Anterior cingulate cortex (tissue), 58 donors: ENCODE measurements at regions not wholly inside any gene's neighbourhood (a gene's known extent, or its start where the extent isn't known, plus 50 kb on each side); places are given as distances from the start of the nearest gene placed in this dataset.
A peak's percentile ranks its signal among the peaks of the same experiment; 100 is the strongest.

Experiments used
- DNase-seq, 58 donors: peaks; one replicate each; lab custom pipeline; 2025; lab: John Stamatoyannopoulos, UW

- DNase-seq = no peak
Measured at GRCh38 chr4:71151054-71151453, 157.6 kb downstream of the DCK start.

GRCh38 chr4:71156616-71157015 lies 163.2 kb downstream of the DCK start:
- no peak for DNase-seq

GRCh38 chr4:71162386-71162785 lies 168.9 kb downstream of the DCK start:
- no peak for DNase-seq

- DNase-seq = no peak
Measured at GRCh38 chr4:71163317-71163716, 169.9 kb downstream of the DCK start.

- DNase-seq = no peak
Measured at GRCh38 chr4:71167083-71167482, 171.7 kb upstream of the SLC4A4 start.

- no peak for DNase-seq
Measured at GRCh38 chr4:71171592-71171991, 167.2 kb upstream of the SLC4A4 start.

- no peak for DNase-seq
Measured at GRCh38 chr4:71181332-71181731, 157.5 kb upstream of the SLC4A4 start.

GRCh38 chr4:71184195-71184781 lies 154.5 kb upstream of the SLC4A4 start:
- DNase-seq = peak in 18 of 58 donors; percentile 1 to 64 (median 14)

GRCh38 chr4:71185037-71185436 lies 153.8 kb upstream of the SLC4A4 start:
- DNase-seq = no peak

GRCh38 chr4:71186257-71186565 lies 152.6 kb upstream of the SLC4A4 start:
- DNase-seq = peak in 4 of 58 donors; percentile 44 to 78 (median 69)

- peak in 49 of 58 donors; percentile 5 to 78 (median 40) for DNase-seq
Measured at GRCh38 chr4:71186566-71187403, 152.0 kb upstream of the SLC4A4 start.

GRCh38 chr4:71187404-71188155 lies 151.2 kb upstream of the SLC4A4 start:
- DNase-seq = peak in 34 of 58 donors; percentile 2 to 56 (median 20)

GRCh38 chr4:71188156-71188640 lies 150.6 kb upstream of the SLC4A4 start:
- peak in 5 of 58 donors; percentile 6 to 29 (median 17) for DNase-seq

- DNase-seq = no peak
Measured at GRCh38 chr4:71188951-71189350, 149.9 kb upstream of the SLC4A4 start.

- DNase-seq = peak in 2 of 58 donors; percentile 0 to 12
Measured at GRCh38 chr4:71189471-71189870, 149.3 kb upstream of the SLC4A4 start.

- no peak for DNase-seq
Measured at GRCh38 chr4:71194454-71194853, 144.4 kb upstream of the SLC4A4 start.

GRCh38 chr4:71195924-71196323 lies 142.9 kb upstream of the SLC4A4 start:
- DNase-seq = no peak

- no peak for DNase-seq
Measured at GRCh38 chr4:71198958-71199357, 139.9 kb upstream of the SLC4A4 start.

GRCh38 chr4:71201057-71201456 lies 137.8 kb upstream of the SLC4A4 start:
- DNase-seq = no peak

GRCh38 chr4:71201817-71202576 lies 136.8 kb upstream of the SLC4A4 start:
- no peak for DNase-seq
